Neural cell (in vitro differentiated cells): ENCODE measurements at regions not wholly inside any gene's neighbourhood (a gene's known extent, or its start where the extent isn't known, plus 50 kb on each side); places are given as distances from the start of the nearest gene placed in this dataset.

Experiments used
- H2AFZ ChIP-seq: fragments of 200-600, 300-800 bp; sonication (generic), shearing (Covaris generic); 2 replicates; pipeline ENCODE4 v1.6.0; 2014; ENCODE audit warnings: low read depth, mild to moderate bottlenecking, antibody characterized with exemption, low read length, moderate library complexity
- H3F3A ChIP-seq: fragments of 200-600 bp; shearing (Covaris generic); 2 replicates; pipeline ENCODE4 v1.6.1; 2016; ENCODE audit warnings: mild to moderate bottlenecking, moderate library complexity, mixed read lengths, antibody characterized with exemption, low read length; ENCODE audit not compliant: insufficient read depth, poor library complexity, severe bottlenecking
- H3K27ac ChIP-seq: fragments of 200-600, 300-800 bp; sonication (generic), shearing (Covaris generic); 2 replicates; pipeline ENCODE4 v1.5.1; 2014; ENCODE audit warnings: mild to moderate bottlenecking, low read length, moderate library complexity
- H3K27me3 ChIP-seq: fragments of 300-800, 200-600 bp; sonication (generic), shearing (Covaris generic); 2 replicates; pipeline ENCODE4 v1.6.0; 2014; ENCODE audit warnings: mild to moderate bottlenecking, low read depth, low read length, moderate library complexity; ENCODE audit not compliant: insufficient read depth
- H3K36me3 ChIP-seq: fragments of 300-800, 200-600 bp; sonication (generic), shearing (Covaris generic); 2 replicates; pipeline ENCODE4 v1.5.1; 2014; ENCODE audit warnings: mild to moderate bottlenecking, antibody characterized with exemption, low read length, moderate library complexity; ENCODE audit not compliant: insufficient read depth
- H3K4me2 ChIP-seq: fragments of 300-800, 200-600 bp; sonication (generic), shearing (Covaris generic); 2 replicates; pipeline ENCODE4 v1.6.0; 2014; ENCODE audit warnings: mild to moderate bottlenecking, low read length
- H3K4me3 ChIP-seq: fragments of 300-800, 200-600 bp; sonication (generic), shearing (Covaris generic); 2 replicates; pipeline ENCODE4 v1.5.1; 2014; ENCODE audit warnings: mild to moderate bottlenecking, low read length, moderate library complexity
- H3K79me2 ChIP-seq: fragments of 200-600 bp; shearing (Covaris generic); replicated peaks from 2 replicates; pipeline ENCODE4 v1.6.0; 2014; ENCODE audit warnings: mild to moderate bottlenecking, low read length, moderate library complexity; ENCODE audit not compliant: insufficient read depth
- H3K9ac ChIP-seq: fragments of 300-800, 200-600 bp; sonication (generic), shearing (Covaris generic); 2 replicates; pipeline ENCODE4 v1.6.1; 2016; ENCODE audit warnings: mild to moderate bottlenecking, low read length, mixed read lengths
- H3K9me2 ChIP-seq: fragments of 200-600 bp; shearing (Covaris generic); 2 replicates; pipeline ENCODE4 v1.6.1; 2016; ENCODE audit warnings: mild to moderate bottlenecking, low read length, mixed read lengths; ENCODE audit not compliant: insufficient read depth
- H3K9me3 ChIP-seq: fragments of 200-600, 300-800 bp; sonication (generic), shearing (Covaris generic); 2 replicates; pipeline ENCODE4 v1.6.1; 2016; ENCODE audit warnings: mild to moderate bottlenecking, mixed run types, low read length, moderate library complexity, mixed read lengths
- H4K20me1 ChIP-seq: fragments of 200-600 bp; shearing (Covaris generic); 2 replicates; pipeline ENCODE4 v1.6.1; 2016; ENCODE audit warnings: mild to moderate bottlenecking, mixed run types; ENCODE audit not compliant: insufficient read depth
- EP300 ChIP-seq: fragments of 450-650 bp; conservative IDR thresholded peaks from 2 replicates; pipeline ENCODE4 v1.6.1; 2014; ENCODE audit warnings: antibody characterized with exemption, mild to moderate bottlenecking, moderate library complexity; ENCODE audit not compliant: poor library complexity, severe bottlenecking
- EZH2 ChIP-seq: fragments of 200-600, 300-800 bp; shearing (Covaris generic), sonication (generic); IDR thresholded peaks from 2 replicates; pipeline ENCODE4 v1.6.1; 2014; ENCODE audit warnings: antibody characterized with exemption, low read length, borderline replicate concordance, mild to moderate bottlenecking; ENCODE audit not compliant: insufficient read depth, poor library complexity, severe bottlenecking
- MXI1 ChIP-seq: fragments of 450-650 bp; conservative IDR thresholded peaks from 2 replicates; pipeline ENCODE4 v1.6.1; 2014; ENCODE audit warnings: antibody characterized with exemption, mild to moderate bottlenecking; ENCODE audit not compliant: poor library complexity, severe bottlenecking
- POLR2AphosphoS5 ChIP-seq: IDR thresholded peaks from 2 replicates; pipeline ENCODE4 v1.6.1; 2012
- RAD21 ChIP-seq: fragments of 450-650 bp; conservative IDR thresholded peaks from 2 replicates; pipeline ENCODE4 v1.6.1; 2014; ENCODE audit warnings: antibody characterized with exemption, mild to moderate bottlenecking, moderate library complexity
- SMC3 ChIP-seq: fragments of 450-650 bp; conservative IDR thresholded peaks from 2 replicates; pipeline ENCODE4 v1.6.1; 2014; ENCODE audit warnings: antibody characterized with exemption, mild to moderate bottlenecking, moderate library complexity; ENCODE audit not compliant: poor library complexity
- TAF1 ChIP-seq: IDR thresholded peaks from 2 replicates; pipeline ENCODE4 v1.6.1; 2012; ENCODE audit warnings: low read depth
- TF ChIP-seq, protein P1 (sequence below): fragments of 450-650 bp; IDR thresholded peaks from 2 replicates; pipeline ENCODE4 v1.5.1; 2014; ENCODE audit warnings: antibody characterized with exemption, mild to moderate bottlenecking, moderate library complexity; ENCODE audit not compliant: poor library complexity, severe bottlenecking
- TF ChIP-seq, protein P2 (sequence below): IDR thresholded peaks from 2 replicates; pipeline ENCODE4 v1.6.1; 2012; ENCODE audit warnings: borderline replicate concordance

DNA sequence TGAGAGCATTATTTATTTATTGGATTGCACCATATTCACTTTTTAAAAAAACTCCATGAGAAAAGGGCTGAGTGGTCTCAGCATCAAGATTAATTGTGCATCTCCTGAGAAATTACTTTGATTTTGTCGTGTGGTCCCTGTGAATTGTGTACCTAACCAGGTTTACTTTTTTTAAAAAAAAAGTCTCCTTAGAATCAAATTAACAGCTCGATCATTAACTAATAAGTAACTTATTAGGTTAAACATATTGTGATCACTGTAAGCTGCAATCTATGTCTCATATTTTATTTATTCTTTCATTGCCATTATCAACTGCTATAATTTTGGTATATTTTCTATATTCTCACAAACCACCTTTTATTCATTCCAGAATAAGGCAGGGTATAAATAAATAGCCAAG lies 318.2 kb downstream of the ADCYAP1 start:
- H3K27me3 ChIP-seq, result no peaks in the 10 kb centered on the region
- no peaks in the 10 kb centered on the region for H3K9me3 ChIP-seq
- TF ChIP-seq TAF1, result no peak
- TF ChIP-seq EP300, result no peak
- TF ChIP-seq, protein P1, sequence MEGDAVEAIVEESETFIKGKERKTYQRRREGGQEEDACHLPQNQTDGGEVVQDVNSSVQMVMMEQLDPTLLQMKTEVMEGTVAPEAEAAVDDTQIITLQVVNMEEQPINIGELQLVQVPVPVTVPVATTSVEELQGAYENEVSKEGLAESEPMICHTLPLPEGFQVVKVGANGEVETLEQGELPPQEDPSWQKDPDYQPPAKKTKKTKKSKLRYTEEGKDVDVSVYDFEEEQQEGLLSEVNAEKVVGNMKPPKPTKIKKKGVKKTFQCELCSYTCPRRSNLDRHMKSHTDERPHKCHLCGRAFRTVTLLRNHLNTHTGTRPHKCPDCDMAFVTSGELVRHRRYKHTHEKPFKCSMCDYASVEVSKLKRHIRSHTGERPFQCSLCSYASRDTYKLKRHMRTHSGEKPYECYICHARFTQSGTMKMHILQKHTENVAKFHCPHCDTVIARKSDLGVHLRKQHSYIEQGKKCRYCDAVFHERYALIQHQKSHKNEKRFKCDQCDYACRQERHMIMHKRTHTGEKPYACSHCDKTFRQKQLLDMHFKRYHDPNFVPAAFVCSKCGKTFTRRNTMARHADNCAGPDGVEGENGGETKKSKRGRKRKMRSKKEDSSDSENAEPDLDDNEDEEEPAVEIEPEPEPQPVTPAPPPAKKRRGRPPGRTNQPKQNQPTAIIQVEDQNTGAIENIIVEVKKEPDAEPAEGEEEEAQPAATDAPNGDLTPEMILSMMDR, result no peak
- H3K4me3 ChIP-seq, result no peak overlapping the region
- no peaks in the 10 kb centered on the region for H3F3A ChIP-seq
- H2AFZ ChIP-seq, result no peak overlapping the region
- no peaks in the 10 kb centered on the region for H3K79me2 ChIP-seq
- no peaks in the 10 kb centered on the region for H3K9me2 ChIP-seq
- no peak overlapping the region for H3K27ac ChIP-seq
- no peak overlapping the region for H3K9ac ChIP-seq
- no peak overlapping the region for H3K4me2 ChIP-seq
- H3K36me3 ChIP-seq, result no peaks in the 10 kb centered on the region
- no peaks in the 10 kb centered on the region for H4K20me1 ChIP-seq

- no peak for TF ChIP-seq RAD21
- TF ChIP-seq, protein P1, result no peak
- no peak for TF ChIP-seq SMC3
- TF ChIP-seq EZH2, result no peak
- TF ChIP-seq TAF1, result no peak
- TF ChIP-seq EP300, result no peak
- TF ChIP-seq POLR2AphosphoS5, result no peak
- TF ChIP-seq, protein P2, sequence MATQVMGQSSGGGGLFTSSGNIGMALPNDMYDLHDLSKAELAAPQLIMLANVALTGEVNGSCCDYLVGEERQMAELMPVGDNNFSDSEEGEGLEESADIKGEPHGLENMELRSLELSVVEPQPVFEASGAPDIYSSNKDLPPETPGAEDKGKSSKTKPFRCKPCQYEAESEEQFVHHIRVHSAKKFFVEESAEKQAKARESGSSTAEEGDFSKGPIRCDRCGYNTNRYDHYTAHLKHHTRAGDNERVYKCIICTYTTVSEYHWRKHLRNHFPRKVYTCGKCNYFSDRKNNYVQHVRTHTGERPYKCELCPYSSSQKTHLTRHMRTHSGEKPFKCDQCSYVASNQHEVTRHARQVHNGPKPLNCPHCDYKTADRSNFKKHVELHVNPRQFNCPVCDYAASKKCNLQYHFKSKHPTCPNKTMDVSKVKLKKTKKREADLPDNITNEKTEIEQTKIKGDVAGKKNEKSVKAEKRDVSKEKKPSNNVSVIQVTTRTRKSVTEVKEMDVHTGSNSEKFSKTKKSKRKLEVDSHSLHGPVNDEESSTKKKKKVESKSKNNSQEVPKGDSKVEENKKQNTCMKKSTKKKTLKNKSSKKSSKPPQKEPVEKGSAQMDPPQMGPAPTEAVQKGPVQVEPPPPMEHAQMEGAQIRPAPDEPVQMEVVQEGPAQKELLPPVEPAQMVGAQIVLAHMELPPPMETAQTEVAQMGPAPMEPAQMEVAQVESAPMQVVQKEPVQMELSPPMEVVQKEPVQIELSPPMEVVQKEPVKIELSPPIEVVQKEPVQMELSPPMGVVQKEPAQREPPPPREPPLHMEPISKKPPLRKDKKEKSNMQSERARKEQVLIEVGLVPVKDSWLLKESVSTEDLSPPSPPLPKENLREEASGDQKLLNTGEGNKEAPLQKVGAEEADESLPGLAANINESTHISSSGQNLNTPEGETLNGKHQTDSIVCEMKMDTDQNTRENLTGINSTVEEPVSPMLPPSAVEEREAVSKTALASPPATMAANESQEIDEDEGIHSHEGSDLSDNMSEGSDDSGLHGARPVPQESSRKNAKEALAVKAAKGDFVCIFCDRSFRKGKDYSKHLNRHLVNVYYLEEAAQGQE, result no peak
- TF ChIP-seq MXI1, result no peak
- Histone ChIP-seq H3K36me3 (no peaks in the 10 kb centered on the region), H3K79me2 (no peaks in the 10 kb centered on the region), H3K9me3 (no peaks in the 10 kb centered on the region), H4K20me1 (no peaks in the 10 kb centered on the region), H3K4me3 (no peak overlapping the region), H3K9me2 (no peaks in the 10 kb centered on the region), H3K27me3 (no peaks in the 10 kb centered on the region), H3K4me2 (no peak overlapping the region), H3K27ac (no peak overlapping the region), H2AFZ (no peak overlapping the region), H3K9ac (no peak overlapping the region), H3F3A (no peaks in the 10 kb centered on the region)
Measured at GRCh38 chr18:1227025-1227424, 322.4 kb downstream of the ADCYAP1 start.
